ENCODE measurements at regions not wholly inside any gene's neighbourhood (a gene's known extent, or its start where the extent isn't known, plus 50 kb on each side); places are given as distances from the start of the nearest gene placed in this dataset.
"Not testable (repeated sequence)": the region's sequence is repeated elsewhere in the genome, so short reads cannot be mapped to it uniquely, and the experiment has no call there.

GRCh38 chr2:228793116-228793515, 478.0 kb downstream of the PID1 start:
- DNase-seq (ENCODE audit: low spot score) = no peak

GRCh38 chr2:228786901-228787300, 484.2 kb downstream of the PID1 start:
- no peak for DNase-seq (ENCODE audit: low spot score)

- no peak for DNase-seq (ENCODE audit: low spot score)
Measured at GRCh38 chr2:228782281-228782680, 488.8 kb downstream of the PID1 start.

DNA sequence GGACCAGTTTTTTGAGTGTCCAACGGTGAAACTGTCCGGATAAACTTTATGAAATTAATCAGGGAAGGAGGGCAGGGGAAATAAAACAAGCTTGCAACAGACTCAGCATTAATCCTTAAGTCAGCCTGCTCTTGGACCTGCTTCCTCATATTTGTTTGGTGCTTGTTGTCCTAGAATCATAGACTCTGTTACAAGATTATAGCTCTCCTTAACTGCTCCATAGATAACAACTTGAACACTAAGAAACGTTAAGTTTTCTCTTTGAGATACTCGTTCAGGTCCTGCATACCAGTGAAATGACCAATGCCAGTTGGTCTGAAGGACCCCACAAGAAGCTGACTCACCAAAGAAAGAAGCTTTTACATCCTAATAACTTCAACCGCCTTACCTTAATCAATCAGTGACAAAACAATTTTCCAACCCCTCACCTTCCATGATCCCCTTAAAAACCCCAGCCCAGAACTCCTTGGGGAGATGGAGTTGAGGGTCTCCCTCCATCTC, 493.2 kb downstream of the PID1 start:
- DNase-seq (ENCODE audit: low spot score) = no peak

DNA sequence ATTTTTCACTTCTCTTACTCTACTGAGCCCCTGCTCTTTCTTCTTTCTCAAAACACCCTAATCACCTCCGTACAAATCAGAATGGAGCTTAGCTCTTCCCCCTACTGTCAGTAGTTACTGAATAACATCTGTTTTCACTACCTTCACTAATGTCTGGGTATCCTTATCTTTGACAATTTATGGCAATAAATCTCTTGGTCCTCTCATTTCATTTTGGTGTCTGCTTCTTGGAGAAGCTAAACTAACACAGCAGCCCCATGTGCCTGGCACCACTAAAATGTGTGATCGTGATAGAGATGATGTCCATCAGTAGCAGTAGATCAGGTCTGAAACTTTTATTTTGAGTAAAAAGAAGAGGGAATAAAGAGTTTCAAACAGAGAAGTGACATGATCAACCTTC, 496.5 kb downstream of the PID1 start:
- DNase-seq (ENCODE audit: low spot score) = no peak

- DNase-seq (ENCODE audit: low spot score) = no peak
Measured at GRCh38 chr2:228771774-228772173, 499.3 kb downstream of the PID1 start.

GRCh38 chr2:228771315-228771714, 499.8 kb downstream of the PID1 start:
- DNase-seq (ENCODE audit: low spot score) = no peak

DNA sequence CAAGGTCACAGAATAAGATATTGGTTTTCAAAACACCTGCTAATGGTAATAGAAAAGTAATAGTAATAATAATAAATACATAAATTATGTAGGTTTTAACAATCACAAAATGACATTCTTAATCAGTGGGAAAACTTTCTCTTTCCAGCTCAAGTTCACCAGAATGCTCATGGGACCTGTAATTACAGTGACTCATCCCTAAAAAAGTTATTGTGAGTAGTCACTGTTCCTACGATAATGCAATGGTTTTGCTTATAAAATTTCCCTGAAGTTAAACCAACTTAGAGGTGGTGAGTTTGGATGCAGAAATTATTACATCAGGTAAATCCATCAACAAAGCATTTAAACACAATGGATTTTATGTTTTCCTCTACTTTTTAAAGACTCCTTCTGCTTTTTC, 502.3 kb downstream of the PID1 start:
- DNase-seq (ENCODE audit: low spot score) = no peak

DNA sequence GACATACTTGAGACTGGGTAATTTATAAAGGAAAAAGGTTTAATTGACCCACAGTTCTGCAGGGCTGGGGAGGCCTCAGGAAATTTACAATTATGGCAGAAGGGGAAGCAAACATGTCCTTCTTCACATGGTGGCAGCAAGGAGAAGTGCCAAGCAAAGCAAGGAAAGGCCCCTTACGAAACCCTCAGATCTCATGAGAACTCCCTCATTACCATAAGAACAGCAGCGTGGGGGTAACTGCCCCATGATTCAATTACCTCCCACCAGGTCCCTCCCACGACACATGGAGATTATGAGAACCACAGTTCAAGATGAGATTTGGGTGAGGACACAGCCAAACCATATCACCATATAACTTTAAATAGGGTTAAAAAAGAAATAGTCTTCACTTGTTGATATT, 502.9 kb downstream of the PID1 start:
- not testable (repeated sequence) for DNase-seq (ENCODE audit: low spot score)

- no peak for DNase-seq (ENCODE audit: low spot score)
Measured at GRCh38 chr2:228767196-228767595, 503.9 kb downstream of the PID1 start.

DNA sequence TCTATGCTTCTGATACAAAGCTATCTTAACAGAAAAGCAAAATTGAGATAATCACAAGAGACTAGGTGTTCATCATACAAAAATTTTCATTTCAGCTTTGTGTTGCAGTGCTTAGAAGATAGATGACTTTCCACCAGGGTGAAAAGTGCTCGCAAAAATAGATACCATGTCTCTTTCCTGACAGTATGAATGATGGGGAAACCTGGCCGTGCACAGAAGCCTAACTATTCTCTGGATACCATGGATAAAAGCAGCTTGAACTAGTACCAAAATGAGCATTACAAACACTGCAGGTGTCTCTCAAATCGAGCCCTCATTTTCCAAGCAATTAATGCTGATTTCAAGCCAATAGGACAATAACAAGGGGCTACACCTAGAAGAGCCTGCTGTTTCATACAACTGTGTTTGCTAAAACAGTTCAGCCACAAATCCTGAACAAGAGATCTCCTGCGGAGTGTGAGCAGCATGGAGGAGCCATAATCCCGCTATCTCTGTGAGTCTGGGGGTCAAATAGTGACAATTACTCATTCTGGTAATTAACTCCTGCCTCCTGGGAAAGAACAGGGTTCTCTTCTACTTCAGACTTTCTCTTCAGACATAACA, 507.6 kb downstream of the PID1 start:
- DNase-seq (ENCODE audit: low spot score) = no peak

GRCh38 chr2:228762565-228762964, 508.5 kb downstream of the PID1 start:
- DNase-seq (ENCODE audit: low spot score) = no peak

- DNase-seq (ENCODE audit: low spot score) = not testable (repeated sequence)
Measured at GRCh38 chr2:228755661-228756060, 515.4 kb downstream of the PID1 start.

DNA sequence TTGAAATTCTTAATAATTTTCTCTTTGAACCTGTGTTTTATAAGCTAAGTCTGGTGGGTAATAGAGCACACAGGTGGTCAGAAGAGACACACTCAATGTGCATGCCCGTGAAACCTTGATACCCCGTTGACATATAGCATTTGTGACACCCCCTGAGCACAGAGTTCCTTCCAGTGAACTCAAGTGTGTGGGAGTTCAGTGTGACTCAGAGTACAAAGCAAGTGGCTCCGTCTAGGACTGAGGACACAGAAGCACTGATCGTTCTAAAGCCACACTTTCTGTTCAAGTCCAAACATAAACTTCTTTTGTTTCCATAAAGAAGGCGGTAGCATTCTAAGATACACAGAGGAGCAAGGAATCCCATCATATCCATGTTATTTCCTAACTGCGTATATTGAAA, 523.6 kb downstream of the PID1 start:
- no peak for DNase-seq (ENCODE audit: low spot score)

- no peak for DNase-seq (ENCODE audit: low spot score)
Measured at GRCh38 chr2:228738671-228739380, 532.3 kb downstream of the PID1 start.

- DNase-seq (ENCODE audit: low spot score) = no peak
Measured at GRCh38 chr2:228735697-228736096, 535.4 kb downstream of the PID1 start.

- DNase-seq (ENCODE audit: low spot score) = no peak
Measured at GRCh38 chr2:228731517-228731916, 539.6 kb downstream of the PID1 start.

- no peak for DNase-seq (ENCODE audit: low spot score)
Measured at GRCh38 chr2:228728961-228729360, 542.1 kb downstream of the PID1 start.

GRCh38 chr2:228725031-228725430, 543.5 kb upstream of the SPHKAP start:
- no peak for DNase-seq (ENCODE audit: low spot score)

GRCh38 chr2:228723599-228723998, 542.1 kb upstream of the SPHKAP start:
- DNase-seq (ENCODE audit: low spot score) = no peak

- no peak for DNase-seq (ENCODE audit: low spot score)
Measured at GRCh38 chr2:228722311-228722710, 540.8 kb upstream of the SPHKAP start.

DNA sequence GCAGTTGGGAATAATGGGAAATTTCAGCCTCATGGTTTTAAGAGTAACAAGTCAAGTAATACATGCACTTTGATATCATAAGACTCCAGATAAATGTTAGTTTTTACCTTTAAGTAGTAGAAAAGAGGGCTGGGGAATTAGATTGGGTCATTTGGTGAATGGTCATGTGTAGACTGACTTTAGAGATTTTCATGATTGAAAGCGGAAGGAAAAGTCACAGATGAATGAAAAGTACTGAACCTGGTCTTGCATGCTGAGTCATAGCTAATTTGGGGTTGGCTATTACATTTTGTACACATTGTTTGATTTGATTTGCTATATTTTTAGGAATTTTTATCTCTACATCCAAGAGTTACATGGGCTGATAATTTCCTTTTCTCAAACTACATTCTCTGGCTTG, 539.4 kb upstream of the SPHKAP start:
- no peak for DNase-seq (ENCODE audit: low spot score)

DNA sequence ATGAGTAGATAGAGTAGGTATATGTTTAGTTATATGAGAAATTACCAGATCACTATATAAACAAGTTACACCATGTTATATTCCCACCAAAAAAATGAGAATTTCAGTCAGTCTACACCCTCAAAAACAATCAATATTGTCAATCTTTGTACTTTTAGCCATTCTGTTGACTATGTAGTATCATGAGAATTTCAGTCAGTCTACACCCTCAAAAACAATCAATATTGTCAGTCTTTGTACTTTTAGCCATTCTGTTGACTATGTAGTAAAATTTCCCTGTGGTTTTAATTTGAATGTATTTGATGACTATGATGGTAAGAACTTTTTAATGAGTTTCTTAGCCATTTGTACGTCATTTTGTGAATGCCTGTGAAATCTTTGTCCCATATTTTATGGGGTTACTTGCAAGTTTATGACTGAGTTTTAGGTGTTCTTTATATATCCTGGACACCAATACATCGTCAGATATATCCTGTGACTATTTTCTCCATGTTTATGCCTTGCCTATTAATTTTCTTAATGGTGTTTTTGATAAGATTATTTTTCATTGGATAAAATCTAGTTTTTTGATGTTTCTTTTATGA, 528.4 kb upstream of the SPHKAP start:
- DNase-seq (ENCODE audit: low spot score) = no peak

DNA sequence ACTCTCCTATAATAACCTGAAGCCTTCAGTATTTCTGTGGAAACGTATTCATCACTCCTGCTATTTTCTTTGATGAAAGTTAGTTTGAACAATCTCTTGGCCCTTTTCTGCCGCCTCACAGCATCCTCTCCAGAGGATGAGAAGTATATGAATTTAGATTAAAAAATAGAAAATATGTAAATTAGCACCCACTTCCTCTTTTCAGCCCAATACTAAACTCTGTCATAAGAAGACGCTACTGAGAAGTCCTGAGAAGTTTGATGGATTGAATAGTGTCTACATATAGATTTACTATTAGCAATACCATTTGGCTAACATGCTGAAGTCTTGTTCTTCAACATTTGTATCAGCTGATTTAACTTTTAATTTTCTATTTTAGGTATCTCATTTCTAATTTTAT, 526.4 kb upstream of the SPHKAP start:
- no peak for DNase-seq (ENCODE audit: low spot score)

Data from ecto neural progenitor cell (in vitro differentiated cells).